Tongue (tissue), 1 donor: ENCODE measurements at regions not wholly inside any gene's neighbourhood (a gene's known extent, or its start where the extent isn't known, plus 50 kb on each side); places are given as distances from the start of the nearest gene placed in this dataset.
A peak's percentile ranks its signal among the peaks of the same experiment; 100 is the strongest.
"Not testable (repeated sequence)": the region's sequence is repeated elsewhere in the genome, so short reads cannot be mapped to it uniquely, and the experiment has no call there.

Source experiments
- DNase-seq: peaks from one replicate; pipeline ENCODE4 v3.0.0-alpha.2; 2015

GRCh38 chr4:67412153-67412712, 133.1 kb downstream of the CENPC start:
- not testable (repeated sequence) for DNase-seq

- DNase-seq: no peak
These were observed 142.0 kb downstream of the CENPC start for GRCh38 chr4:67403342-67403741.

DNA sequence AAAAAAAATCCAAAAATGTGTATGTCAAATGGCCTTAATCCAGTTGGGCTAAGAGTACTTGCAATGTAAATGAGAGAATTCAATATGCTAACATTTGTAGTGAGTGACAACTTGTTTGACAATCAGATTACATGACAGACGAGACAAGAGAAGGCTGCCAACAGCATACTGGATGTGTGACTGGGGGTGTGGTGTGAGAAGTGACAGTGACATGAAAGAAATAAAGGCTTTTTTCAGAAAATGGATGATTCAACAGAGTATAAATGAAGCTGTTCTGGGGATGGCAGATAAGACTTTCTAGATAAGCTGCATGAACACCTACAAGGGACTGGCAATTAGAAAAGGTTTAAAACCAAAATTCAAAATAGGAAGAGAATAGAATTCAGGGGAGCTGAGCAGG, 143.4 kb downstream of the CENPC start:
- DNase-seq: no peak

- DNase-seq: no peak
These were observed 147.4 kb downstream of the CENPC start for GRCh38 chr4:67397931-67398330.

DNA sequence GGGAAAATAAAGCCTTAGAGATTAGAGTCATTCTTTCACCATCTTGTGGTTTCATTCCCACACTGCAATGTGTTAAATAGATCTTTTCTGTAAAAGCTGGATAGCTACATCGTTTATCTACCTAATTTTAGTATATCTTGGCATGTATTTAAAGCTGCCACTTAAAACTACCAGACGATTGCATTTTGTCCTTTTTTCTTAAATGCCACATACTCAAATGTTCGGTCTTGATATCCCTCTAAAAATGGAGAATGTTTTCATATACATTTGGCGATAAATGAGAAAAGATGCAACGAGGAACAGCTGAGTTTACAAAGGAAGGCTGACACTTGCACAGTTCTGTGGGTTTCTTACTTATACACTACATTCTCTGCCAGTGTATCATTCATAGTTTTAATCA, 148.3 kb downstream of the CENPC start:
- no peak for DNase-seq

DNA sequence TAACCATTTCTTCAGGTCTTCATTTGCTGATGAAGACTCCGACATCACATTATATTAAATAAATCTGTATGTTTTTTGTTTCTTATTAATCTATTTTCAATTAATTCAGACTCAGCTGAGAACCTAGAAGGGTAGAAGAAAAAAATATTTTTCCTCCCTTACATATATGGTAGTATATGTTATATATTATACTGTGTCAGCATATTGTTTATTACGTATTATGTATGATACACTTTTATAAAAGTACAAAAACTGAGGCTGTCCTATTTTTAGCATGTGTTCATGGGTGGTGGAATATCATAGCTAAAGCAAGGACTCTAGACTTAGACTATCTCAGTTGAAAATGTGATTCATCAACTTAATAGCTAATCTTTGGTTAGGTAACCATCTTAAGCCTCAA, 149.3 kb downstream of the CENPC start:
- no peak for DNase-seq

GRCh38 chr4:67394879-67395278, 150.4 kb downstream of the CENPC start:
- DNase-seq: no peak

DNA sequence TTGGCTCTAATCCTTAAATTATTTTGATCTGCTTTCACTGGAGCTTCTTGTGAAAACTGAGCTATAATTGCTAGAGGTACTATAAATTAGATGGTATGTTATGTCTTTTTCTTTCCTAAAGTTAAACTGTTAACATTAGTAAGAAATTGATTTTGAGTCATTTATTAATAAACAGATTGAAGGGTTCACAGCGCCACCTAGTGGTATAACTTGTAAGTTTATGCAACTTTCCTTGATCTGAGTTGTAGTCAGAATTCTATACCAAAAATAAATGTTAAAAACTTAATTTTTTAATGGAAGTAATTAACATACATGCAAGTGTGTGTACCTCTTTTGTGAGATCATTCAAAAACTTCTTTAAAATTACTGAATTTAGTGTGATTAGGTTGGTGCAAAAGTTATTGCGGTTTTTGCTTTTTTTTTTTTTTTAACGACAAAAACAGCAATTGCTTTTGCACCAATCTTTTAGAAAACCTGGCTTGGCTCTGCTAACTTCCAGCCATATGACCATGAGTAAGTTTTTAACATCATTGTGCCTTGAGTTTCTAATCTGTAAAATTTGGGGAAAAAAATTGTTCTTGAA, 151.5 kb downstream of the CENPC start:
- peak; percentile 65 for DNase-seq

DNA sequence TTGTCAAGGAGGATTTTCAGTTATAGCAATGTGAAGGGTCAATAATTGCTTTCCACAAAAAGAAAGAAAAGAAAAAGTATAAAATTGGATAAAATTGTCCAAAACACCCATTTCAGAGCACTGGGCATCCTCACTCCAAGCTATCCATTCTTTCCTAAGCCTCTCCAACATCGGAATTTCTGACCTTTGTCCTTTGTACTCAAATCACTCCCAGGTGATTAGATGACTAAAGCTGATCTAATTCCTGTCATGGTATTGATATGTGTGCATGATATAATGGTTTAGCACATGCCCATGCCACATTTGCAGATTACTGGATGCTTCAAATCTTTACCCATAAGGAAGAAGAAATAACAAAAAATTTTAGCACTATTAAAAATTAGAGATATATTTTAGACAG, 152.3 kb downstream of the CENPC start:
- DNase-seq: no peak

- not testable (repeated sequence) for DNase-seq
These were observed 163.9 kb downstream of the CENPC start for GRCh38 chr4:67381406-67381804.

DNA sequence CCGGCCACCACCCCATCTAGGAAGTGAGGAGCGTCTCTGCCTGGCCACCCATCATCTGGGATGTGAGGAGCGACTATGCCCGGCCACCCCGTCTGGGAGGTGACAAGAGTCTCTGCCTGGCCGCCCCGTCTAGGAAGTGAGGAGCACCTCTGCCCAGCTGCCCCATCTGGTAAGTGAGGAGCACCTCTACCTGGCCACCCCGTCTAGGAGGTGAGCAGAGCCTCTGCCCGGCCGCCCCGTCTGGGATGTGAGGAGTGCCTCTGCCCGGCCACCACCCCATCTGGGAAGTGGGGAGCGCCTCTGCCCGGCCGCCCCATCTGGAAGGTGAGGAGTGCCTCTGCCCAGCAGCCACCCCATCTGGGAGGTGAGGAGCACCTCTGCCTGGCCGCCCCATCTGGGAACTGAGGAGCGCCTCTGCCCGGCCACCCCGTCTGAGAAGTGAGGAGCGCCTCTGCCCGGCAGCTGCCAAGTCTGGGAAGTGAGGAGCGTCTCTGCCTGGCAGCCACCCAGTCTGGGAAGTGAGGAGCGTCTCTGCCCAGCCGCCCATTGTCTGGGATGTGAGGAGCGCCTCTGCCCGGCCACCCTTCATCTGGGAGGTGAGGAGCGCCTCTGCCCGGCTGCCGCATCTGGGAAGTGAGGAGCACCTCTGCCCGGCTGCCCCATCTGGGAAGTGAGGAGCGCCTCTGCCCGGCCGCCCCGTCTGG, 164.4 kb downstream of the CENPC start:
- DNase-seq: not testable (repeated sequence)

DNA sequence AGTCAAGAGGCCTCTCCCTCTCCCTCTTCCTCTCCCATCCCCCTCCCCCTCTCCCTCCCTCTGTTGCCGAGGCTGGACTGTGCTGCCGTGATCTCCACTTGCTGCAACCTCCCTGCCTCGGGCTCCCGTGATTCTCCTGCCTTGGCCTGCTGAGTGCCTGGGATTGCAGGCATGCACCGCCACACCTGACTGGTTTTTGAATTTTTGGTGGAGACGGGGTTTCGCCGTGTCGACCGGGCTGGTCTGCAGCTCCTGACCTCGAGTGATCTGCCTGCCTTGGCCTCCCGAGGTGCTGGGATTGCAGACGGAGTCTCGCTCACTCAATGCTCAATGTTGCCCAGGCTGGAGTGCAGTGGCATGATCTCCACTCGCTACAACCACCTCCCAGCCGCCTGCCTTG, 165.1 kb downstream of the CENPC start:
- DNase-seq: no peak

DNA sequence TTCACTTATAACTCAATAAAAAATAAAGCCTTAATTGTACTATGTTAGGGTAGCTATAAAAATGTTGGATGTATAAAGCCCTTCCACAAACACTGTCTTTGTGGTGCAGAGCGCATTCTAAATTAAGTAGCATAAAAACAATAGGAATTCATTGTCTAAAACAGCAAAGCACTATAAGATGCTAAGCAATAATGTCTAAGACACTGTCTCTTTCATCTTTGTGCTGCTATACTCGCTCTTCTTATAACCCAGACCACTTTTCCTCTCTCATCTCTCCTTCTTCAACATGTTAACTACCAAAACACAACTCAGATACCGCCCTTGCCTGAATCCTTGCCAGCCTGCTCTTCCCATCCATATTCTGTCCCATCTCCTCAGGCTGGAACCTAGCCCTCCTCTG, 170.0 kb downstream of the CENPC start:
- DNase-seq: no peak

DNA sequence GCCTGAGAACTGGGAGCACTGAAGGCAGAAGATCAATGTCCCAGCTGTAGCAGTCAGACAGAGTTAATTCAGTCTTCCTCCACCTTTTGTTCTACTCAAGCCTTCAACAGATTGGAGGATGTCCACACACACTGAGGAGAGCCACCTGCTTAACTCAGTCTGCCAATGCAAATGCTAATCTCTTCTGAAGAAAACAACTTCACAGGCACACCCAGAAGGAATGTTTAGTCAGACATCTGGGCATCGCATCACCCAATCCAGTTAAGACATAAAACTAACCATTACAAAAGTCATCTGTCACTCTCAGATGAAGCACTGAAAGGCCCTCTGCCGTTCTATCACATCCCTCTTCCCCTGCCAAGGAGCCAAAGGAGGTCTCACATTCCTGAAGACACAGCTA, 173.7 kb downstream of the CENPC start:
- DNase-seq: no peak

DNA sequence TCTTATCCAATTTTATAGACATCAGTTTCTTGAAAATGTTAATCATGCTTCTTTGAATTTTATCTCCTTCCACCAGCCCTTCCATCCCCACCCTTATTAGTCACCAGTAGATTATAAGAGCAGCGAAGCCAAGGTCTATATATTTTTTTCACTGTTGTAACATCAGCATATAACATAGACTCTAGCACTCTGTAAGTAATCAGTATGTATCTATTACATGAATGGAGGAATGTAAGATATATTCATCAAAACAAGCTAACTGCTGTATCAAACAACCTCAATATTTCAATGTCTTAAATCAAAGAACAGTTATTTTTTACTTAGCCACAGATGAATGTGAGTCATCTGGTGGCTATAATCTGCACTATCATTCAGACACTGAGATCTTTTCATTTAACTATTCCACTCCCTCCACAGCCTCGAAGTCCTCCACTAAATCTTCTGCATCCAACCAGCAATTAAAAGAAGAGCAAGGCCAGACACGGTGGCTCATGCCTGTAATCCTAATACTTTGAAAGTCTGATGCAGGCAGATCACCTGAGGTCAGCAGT, 178.9 kb downstream of the CENPC start:
- DNase-seq: no peak

DNA sequence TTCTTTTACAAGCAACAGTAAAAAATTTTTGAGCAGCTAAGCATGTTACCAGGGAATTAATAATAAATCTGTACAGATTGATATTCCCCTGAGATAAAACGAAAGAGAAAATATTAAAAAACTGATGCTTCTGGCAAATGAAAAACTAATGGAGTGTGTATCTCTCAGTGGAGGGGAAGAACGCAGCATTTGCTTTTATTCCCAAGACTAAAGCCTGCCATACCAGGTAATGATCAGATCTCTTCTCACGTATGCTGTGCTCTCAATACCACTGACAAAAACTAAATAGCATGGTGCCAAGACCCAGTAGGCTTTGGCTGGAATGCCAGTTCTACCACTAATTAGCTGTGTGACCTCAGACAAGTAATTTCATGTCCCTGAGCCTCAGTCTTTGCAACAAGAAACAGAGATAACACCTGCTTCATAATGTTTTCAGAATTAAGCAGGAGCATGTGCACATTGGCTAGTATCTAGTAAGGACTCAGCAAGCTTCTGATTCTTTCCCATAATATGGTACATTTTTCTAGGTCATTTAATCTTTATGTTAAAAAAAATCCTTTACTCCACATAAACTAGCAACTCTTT, 179.6 kb downstream of the CENPC start:
- no peak for DNase-seq

DNA sequence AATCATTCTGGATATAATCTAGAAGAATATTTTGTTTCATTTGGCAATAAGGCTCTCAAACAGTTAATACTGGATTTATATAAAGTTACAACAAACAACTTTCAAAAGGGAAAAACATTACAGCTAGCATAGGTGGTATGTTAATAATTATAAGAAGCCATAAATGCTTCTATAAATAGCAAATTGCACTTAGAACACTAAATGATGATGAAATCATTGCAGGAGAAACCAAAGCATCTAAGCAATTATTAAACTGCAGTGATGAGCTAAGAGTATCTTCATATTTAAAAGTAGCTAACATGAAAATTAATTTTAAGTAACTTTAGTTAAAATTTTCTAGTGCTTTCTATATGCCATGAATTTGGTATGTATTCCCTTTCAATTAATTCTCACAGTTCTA, 189.5 kb downstream of the CENPC start:
- no peak for DNase-seq

- DNase-seq: no peak
These were observed 198.6 kb downstream of the CENPC start for GRCh38 chr4:67346654-67347053.

- DNase-seq: no peak
These were observed 200.5 kb downstream of the CENPC start for GRCh38 chr4:67344594-67345380.

DNA sequence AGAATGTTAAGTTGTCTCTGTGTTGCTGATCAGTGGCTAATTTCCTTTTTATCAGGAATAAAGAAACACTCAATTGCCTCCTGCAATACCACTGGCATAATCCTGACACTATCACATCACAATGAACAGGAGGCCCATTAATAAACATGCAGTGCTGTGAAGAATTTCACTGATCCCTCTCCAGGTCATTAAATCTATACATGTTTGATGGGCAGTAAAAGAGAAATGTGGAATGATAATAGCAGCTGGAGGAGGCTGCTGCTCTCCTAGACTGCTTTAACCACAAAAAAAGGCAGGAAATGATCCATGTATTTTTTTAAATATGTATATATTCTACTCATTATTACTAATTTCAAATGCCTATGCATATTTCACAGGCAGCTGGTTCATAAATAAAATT, 202.1 kb downstream of the CENPC start:
- no peak for DNase-seq

DNA sequence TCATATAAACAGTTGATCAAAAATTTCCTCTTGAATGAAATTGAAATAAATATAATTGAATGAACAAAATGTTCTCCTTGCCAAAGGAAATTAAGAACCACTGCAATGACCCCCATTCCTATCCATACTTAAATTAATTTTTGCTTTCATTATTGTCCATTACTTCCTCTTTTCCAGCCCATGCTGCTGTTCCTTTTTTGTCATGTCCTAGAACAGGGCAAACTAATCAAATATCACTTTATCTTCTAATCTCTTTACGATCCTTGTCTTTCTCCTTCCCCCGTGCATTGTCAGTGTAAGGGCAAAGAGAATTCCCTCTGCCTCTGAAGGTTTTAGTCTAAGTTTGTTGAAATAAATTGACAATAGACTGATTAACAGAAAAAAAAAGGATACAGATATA, 203.0 kb downstream of the CENPC start:
- DNase-seq: no peak

GRCh38 chr4:67333664-67334063, 211.6 kb downstream of the CENPC start:
- peak; percentile 5 for DNase-seq

GRCh38 chr4:67332627-67333026, 212.7 kb downstream of the CENPC start:
- no peak for DNase-seq
